Hematopoietic multipotent progenitor cell treated with erythropoietin and hydrocortisone succinate and interleukin-3 and kit ligand, for 4 days (in vitro differentiated cells): ENCODE measurements at regions not wholly inside any gene's neighbourhood (a gene's known extent, or its start where the extent isn't known, plus 50 kb on each side); places are given as distances from the start of the nearest gene placed in this dataset.
"Not testable (repeated sequence)": the region's sequence is repeated elsewhere in the genome, so short reads cannot be mapped to it uniquely, and the experiment has no call there.

Experiments used
- DNase-seq: peaks from one replicate; pipeline ENCODE4 v3.0.0-alpha.2; 2015

DNA sequence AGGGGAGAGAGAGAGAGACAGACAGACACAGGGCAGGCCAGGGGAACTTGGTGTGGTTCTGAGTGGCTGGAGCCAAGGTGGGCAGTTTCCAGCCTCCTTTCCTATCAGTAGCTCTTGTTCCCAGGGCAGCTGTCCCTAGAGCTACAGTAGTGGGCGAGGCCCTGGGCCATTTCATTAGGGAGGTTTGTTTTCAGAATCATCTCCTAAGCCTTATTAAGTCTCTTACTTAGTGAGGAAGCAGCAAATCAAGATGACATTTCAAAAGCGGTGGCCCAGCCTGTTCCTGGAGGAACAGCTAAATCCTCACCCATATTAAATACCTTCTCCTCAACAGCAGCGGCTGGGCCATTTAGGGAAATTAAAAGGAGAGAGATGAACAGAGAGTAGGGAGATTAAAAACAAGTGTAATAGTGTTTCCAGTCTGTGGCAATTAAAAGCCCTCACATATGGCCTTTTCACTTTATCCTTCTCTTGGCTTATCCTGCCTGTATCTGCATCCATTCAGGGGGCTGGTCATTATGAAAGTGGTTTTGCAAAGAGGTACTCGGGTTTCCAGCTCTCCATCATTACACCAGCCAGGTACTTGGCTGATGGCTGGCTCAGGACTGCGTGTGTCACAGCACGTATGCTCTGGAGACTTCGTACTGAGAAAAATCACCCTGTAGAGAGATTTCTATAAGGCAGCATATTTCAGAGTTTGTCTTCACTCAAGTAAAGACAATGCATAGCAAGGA, 91.9 kb upstream of the PRR23C start:
- no peak for DNase-seq

- no peak for DNase-seq
Observed at GRCh38 chr3:139140553-139140952, 95.9 kb upstream of the PRR23C start.

DNA sequence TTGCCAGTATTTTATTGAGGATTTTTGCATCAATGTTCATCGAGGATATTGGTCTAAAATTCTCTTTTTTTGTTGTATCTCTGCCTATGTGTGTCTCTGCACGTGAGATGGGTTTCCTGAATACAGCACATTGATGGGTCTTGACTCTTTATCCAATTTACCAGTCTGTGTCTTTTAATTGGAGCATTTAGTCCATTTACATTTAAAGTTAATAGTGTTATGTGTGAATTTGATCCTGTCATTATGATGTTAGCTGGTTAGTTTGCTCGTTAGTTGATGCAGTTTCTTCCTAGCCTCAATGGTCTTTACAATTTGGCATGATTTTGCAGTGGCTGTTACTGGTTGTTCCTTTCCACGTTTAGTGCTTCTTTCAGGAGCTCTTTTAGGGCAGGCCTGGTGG, 101.3 kb upstream of the PRR23C start:
- DNase-seq = not testable (repeated sequence)

DNA sequence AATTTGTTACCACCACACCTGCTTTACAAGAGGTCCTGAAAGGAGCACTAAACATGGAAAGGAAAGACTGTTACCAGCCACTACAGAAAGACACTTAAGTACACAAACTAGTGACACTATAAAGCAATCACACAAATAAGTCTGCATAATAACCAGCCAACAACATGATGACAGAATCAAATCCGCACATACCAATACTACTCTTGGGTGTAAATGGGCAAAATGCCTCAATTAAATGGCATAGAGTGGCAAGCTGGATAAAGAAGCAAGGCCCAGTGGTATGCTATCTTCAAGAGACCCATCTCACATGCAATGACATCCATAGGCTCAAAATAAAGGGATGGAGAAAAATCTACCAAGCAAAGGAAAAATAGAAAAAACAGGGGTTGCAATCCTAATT, 106.8 kb upstream of the PRR23C start:
- DNase-seq = no peak

GRCh38 chr3:139153434-139153833, 108.7 kb upstream of the PRR23C start:
- not testable (repeated sequence) for DNase-seq

GRCh38 chr3:139157161-139157932, 112.7 kb upstream of the PRR23C start:
- no peak for DNase-seq

GRCh38 chr3:139159356-139159755, 114.7 kb upstream of the PRR23C start:
- DNase-seq = no peak

DNA sequence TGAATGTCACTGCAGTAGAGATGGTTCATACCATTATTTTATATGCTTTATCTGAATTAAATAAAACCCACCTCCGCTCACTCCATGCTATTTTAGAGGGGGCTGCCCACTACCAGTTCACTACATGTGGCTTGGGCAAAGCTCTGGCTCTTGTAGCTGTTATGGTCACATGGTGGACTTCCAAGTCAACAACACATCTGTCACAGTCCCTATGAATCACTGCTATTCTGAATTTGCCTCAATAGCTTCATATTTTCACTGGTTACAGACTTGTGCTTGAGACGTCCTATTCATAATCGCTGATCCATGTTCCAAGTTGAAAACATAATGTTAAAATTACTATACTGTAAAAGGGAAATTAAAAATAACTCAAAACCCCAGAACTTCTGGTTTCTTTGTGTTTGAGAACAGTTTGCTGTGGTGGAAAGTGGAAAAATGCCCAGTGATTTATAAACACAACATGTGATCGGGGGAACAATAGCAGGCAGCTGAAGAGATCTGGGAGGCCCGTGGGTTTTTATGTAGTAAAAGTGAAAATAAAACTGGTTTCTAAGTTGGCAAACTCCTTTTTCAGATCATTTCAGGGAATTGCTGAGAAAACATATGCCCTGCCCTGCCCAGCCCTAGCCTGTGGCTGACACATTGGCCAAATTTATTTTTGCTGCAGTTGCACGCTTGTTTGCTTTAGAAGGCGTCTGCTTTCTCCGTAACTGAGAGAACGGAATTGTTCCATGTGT, 128.8 kb upstream of the PRR23C start:
- peak; percentile 14 for DNase-seq

DNA sequence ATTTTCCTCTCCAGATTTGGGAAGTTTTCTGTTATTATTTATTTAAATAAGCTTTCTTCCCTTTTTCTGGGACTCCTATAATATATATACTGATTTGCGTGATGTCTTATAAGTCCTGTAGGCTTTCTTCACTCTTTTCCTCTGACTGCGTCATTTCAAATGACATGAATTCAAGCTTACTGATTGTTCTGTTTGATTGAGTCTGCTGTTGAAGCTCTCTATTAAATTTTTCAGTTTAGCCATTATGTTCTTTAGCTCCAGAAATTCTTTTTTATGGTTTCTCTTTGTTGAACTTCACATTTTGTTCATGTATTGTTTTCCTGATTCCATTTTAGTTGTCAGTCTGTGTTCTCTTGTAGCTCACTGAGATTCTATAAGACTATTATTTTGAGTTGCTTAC, 135.8 kb upstream of the PRR23C start:
- DNase-seq = no peak

- no peak for DNase-seq
Observed at GRCh38 chr3:139182143-139182542, 137.5 kb upstream of the PRR23C start.

GRCh38 chr3:139182598-139182997, 137.9 kb upstream of the PRR23C start:
- no peak for DNase-seq

- no peak for DNase-seq
Observed at GRCh38 chr3:139185527-139185926, 140.8 kb upstream of the PRR23C start.

GRCh38 chr3:139187154-139187553, 142.5 kb upstream of the PRR23C start:
- no peak for DNase-seq

DNA sequence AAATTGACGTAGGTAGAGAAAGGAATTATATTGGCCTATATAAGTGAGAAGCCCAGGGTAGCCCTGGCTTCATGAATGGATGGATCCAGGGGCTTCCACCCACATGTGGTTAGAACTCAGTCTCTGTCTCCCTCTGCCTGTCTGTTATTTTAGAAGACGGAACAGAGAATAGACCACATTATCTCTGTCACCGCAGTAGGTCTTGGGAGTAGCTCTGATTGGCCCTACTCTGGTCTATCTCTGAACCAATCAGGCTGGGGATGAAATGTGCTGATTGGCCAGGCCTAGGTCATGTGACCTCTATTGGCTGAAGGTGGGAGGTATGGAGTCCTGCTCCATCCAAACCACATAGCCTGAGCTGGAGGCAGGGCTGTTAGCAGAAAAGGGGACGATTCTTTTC, 143.0 kb upstream of the PRR23C start:
- peak; percentile 10 for DNase-seq

GRCh38 chr3:139189943-139190342, 145.3 kb upstream of the PRR23C start:
- no peak for DNase-seq

DNA sequence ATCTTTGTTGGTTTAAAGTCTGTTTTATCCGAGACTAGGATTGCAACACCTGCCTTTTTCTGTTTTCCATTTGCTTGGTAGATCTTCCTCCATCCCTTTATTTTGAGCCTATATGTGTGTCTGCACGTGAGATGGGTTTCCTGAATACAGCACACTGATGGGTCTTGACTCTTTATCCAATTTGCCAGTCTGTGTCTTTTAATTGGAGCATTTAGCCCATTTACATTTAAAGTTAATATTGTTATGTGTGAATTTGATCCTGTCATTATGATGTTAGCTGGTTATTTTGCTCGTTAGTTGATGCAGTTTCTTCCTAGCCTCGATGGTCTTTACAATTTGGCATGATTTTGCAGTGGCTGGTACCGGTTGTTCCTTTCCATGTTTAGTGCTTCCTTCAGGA, 149.4 kb upstream of the MRPS22 start:
- DNase-seq = not testable (repeated sequence)

DNA sequence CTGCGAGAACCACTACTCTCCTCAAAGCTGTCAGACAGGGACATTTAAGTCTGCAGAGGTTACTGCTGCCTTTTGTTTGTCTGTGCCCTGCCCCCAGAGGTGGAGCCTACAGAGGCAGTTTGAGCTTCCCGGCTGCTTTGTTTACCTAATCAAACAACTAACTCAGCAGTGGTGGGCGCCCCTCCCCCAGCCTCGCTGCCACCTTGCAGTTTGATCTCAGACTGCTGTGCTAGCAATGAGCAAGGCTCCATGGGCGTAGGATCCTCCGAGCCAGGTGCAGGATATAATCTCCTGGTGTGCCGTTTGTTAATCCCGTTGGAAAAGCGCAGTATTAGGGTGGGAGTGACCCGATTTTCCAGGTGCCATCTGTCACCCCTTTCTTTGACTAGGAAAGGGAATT, 147.7 kb upstream of the MRPS22 start:
- DNase-seq = not testable (repeated sequence)

DNA sequence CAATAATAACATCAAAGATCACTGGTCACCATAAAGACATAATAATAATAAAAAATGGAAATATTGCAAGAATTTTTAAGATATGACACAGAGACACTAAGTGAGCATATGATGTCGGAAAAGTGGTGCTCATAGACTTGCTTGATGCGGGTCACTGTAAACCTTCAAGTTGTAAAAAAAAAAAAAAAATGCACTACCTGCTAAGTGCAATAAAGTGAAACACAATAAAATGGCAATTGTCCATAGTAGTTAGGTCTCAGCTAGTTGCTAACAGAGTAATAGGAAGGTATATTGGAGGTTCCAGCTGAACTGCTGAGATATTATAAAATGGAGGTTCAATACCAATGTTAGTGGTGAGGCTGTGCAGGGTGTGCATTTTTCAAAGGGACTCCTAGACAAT, 146.6 kb upstream of the MRPS22 start:
- no peak for DNase-seq

GRCh38 chr3:139198186-139198585, 145.6 kb upstream of the MRPS22 start:
- no peak for DNase-seq

DNA sequence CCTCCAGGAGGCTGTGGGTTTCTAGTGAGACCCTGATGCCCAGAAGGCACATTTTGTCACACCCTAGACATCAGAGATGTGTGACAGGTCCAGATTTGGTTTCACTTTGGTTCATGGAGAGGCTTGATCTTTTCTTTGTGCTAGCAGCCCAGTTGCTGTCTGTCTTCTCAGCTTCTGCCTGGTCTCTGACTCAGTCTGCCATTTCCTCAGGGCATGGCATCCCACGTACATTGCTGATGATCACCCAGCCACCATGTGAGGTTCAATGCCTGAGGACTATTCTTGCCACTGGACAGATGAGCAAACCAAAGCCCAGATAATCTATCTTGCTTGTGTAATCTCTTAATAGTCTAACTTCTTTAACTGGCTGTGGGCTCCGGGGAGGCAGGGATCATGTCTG, 144.9 kb upstream of the MRPS22 start:
- no peak for DNase-seq

DNA sequence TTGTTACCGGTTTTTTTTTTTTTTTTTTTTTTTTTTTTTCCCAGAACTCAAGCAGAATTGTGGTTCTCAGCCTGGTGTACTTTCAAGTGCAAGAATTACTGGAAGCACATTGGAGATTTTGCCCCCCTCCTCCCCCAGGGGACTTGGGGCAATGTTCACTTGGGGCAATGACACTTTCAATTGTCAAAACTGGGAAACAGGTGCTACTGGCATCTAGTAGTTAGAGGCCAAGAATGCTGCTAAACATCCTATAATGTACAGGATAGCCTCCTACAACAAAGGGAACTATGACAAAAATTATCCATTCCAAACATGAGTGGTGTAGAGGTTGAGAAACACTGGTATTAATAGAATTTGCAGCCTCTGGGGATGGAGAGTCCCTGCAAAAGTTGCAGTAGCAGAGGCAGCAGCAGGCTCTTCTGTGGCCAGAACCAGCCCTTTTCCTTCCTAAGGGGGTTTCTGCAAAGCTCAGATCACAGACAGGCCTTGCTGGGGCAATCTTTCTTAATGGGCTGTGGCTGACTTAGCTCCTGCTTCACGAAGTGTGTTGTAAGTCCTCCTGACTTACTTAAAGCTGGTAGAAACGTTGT, 144.3 kb upstream of the MRPS22 start:
- no peak for DNase-seq

DNA sequence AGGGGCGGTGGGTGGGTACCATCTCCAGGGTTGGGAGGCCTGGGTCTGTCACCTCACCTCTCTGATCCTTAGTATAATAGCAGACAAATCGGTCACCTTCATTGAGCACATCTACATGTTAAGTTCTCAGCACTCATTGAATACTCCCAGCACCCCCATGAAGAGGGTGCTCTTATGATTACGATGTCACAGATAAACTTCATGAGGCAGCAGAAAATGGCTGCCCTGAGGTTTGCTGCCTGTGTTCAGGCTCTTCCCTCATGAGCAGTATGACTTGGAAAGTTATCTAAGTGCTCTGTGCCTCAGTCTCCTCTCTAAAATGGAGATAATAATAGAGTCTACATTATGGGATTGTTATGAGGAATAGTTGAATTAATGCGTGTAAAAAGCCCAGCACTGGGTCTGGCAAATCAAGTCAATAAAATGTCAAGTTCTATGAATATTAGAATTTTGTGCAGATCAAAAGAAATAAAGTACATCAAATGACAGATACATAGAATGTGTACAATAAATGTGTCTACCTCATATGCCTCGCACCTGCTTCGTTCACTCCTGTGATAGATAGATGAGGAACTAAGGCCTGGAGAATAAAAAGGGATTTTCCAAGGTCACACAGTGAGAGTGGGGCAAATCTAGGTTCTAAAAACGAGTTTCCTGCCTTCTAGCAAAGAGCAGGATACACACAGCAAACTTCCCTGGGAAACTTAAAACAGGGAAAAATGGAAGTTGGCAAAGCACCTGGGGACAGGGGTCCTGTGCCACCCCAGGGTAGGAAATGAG, 142.2 kb upstream of the MRPS22 start:
- DNase-seq = no peak
